Ramos (cell line): ENCODE measurements at regions not wholly inside any gene's neighbourhood (a gene's known extent, or its start where the extent isn't known, plus 50 kb on each side); places are given as distances from the start of the nearest gene placed in this dataset.
"Not testable (repeated sequence)": the region's sequence is repeated elsewhere in the genome, so short reads cannot be mapped to it uniquely, and the experiment has no call there.

Experiments used
- in situ Hi-C: fragments of 300-500 bp; cut with MboI; formaldehyde crosslinking; loops from one replicate; pipeline ENCODE4 v1.14.3; 2022; ENCODE audit warnings: low sequenced_read_pairs; ENCODE audit not compliant: unreplicated experiment

DNA sequence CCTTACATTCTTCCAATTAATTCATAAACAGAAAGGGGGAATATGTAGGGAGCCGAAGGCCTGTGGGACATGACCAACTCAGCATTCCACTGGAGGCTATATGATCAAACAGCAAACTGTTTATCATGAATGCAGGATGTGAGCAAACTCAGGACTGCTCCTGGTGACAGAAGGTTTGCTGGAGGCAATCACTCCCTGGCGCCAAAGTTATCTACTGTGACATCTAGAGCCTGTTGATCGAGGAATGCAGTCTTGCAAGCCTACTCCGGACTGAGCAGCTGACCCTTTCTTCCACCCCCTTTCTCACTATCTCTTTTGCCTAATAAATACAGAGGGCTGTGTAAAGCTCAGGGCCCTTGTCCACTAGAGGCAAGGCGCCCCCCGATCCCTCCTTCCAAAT, 122.0 kb upstream of the ZCCHC13 start:
- in situ Hi-C loops: not testable (repeated sequence)

DNA sequence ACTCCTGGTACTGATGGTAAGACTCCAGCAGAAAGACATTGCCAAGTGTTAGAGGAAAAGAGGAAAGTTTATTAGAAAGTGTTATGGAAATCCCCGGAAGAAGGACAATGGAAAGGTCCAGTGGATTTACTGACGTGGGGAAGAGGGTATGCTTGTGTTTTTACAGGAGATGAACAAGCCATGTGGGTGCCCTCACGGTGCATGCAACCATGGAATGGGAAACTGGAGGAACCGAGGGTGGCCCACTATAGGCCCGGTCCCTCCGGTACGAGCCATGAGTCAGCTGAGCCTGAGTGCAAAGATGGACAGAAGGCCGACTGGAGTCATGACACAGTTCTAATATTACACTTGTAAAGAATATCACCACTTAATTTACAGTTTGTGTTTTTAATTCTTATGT, 123.3 kb upstream of the ZCCHC13 start:
- in situ Hi-C loops: no loop called here

DNA sequence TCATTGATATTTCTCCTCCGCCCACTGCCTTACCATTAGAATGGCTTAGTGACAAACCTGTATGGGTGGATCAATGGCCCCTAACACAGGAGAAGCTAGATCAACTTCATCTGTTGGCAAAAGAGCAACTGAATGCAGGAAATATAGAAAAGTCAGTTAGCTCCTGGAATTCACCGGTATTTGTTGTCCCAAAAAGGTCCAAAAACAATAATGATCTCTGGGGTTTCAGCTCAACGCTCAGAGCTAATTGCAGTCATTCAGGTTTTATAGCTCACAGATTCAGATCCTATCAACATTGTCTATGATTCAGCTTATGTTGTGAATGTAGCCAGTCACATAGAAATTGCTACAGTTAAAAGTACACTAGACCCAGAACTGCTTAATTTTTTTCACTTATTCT, 124.0 kb upstream of the ZCCHC13 start:
- in situ Hi-C loops: no loop called here

DNA sequence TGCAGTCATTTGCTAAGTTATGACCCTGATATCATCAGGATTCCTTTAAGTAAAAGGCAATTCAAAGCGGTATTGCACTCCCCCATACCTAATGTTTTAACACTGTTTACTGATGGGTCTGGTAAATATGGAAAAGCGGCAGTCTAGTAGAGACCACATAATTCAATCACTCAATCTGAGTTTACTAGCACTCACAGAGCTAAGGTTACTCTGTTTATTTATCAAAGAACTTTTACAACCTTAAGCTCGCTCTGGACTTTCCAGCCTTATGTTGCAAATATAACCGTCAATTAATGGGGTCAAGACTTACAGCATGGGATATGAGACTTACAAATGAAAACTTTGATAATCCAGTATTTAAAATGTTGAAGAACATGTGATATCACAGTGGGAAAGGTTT, 124.5 kb upstream of the ZCCHC13 start:
- in situ Hi-C loops: no loop called here

DNA sequence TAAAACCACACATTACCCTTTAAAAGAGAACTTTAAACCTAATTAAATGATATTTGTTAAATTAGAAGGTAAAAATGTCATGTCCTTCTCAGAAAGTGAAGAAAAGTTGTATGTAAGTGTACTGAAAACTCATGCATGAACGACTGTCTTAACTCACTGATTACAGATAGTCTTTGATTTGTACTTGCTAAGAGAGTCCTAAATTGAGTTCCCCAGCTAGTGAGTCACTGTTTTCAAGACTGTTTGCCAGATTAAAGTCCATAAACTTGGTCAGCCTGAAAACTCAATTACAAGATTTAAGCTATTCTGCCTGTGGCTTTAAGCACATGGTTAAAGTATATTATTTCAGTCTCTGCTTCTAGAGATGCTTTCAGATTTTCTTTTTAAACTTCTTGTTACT, 124.9 kb upstream of the ZCCHC13 start:
- in situ Hi-C loops: no loop called here

DNA sequence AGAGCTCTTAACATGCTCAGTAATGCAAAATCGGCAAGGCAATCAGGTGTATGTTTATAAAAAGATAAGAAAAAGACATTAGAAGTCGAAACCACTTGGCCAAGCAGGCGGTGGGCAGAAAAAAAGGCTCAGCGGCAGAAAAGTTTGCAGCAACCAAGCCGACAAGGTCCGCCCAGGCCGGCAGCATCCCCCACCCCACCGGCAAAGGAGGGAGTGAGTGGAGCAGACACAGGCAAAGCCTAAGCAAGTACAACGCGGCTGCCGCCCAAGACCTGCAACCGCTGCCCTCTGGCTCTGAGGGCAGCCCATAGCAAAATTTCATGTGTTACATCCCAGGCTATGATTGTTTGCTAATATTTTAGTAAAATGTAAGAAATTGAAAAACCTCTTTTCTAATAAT, 125.4 kb upstream of the ZCCHC13 start:
- in situ Hi-C loops: no loop called here

DNA sequence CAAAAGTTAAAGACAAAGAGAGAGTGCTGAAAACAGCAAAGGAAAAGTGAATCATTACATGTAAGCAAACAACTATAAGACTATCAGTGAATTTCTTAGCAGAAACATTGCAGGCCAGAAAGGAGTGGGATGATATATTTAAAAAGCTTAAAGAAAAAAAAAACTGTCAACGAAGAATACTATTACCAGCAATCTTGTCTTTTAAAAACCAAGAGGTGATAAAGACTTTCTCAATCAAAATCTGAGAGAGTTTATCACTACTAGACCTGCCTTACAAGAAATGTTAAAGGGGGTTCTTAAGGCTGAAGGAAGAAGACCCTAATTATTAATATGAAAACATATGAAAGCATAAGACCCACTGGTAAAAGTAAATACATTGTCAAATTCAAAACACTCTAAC, 132.5 kb upstream of the ZCCHC13 start:
- in situ Hi-C loops: no loop called here

DNA sequence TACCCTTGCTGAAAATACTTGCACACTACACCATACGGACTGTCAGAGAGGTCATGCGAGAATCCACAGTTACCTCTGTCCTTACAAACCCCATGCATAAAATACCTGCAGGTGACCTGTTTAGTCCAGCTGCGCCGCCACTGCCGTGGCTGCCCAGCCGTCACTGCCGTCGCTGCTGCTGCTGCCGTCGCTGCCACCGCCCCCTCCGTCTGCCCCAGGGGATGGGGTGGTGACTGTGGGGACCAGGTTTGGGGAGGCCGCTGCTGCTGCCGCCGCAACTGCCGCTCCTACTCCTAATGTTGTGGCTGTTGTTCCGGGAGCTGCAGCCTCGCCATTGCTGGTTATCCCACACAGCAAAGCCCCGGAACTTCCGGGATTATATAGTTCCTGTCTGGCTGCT, 141.8 kb upstream of the ZCCHC13 start:
- in situ Hi-C loops: no loop called here

DNA sequence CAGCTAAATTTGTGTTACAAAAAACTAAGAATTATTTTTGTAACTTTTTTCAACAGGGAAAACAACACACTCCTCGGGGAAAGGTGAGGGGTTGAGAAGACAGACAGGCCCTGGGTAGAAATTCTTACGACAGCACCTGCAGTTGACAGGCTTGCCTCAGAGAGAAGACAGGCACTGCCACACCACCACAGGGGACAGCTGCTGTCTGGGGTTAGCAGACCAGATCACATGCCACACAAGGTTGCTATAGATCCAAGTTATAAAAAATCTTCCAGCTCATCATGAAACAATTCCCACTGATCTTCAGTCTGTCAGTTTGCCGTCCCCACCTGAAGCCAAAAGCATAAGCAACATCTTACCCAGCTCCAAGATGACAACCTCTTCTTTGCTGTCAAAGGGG, 143.2 kb upstream of the ZCCHC13 start:
- in situ Hi-C loops: no loop called here

DNA sequence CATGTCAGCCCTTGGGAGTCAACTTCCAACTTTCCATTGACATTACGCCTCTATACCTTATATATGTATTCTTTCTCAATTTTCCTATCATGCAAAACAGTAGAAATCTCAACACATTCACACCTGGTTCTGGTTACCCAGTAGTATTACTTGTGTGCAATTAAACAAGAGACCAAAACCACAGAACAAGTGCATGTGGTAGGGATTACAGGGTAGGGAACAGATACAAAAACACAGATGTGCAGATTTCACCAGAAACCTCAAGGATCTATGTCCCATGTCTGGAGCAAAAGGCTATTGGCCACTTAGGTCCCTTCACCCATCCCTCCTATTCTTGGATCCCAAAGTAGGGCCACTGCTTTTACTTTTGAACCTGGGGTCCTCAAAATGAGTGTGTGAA, 143.6 kb upstream of the ZCCHC13 start:
- in situ Hi-C loops: no loop called here

DNA sequence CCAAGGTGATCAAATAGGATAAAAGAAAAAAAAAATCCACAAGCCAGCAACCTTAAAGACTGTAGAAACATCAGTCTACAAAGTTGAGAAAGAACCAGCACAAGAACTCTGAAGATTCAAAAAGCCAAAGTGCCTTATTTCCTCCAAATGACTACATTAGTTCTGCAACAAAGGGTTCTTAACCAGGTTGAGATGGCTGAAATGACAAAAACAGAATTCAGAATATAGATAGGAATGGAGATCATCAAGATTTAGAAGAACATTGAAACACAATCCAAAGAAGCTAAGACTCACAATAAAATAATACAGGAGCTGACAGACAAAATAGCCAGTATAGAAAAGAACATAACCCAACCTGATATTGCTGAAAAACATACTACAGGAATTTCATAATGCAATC, 156.5 kb upstream of the ZCCHC13 start:
- in situ Hi-C loops: loop anchor here (25.0 kb wide), 1 partner anchor 190 kb away; no protein-coding TSS in a partner anchor

DNA sequence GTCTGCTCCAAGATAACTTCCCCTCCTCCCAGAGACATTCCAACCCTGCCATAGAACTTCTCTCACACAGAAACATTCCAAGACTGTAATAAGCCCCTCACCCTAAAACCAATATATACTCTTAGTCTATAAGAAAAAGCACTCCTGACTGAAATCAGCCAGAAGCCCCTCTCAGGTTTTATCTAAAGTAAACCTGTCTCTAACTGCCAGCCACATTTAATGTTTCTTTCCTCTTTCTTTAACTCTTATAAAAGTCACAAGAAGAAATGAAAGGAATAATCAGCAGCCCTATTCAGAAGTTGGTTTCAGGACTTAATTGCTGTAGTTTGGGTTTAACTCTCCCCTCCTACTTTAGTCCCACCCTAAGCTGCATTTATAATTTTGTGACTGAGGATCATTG, 165.0 kb upstream of the ZCCHC13 start:
- in situ Hi-C loops: loop anchor here (10.0 to 25.0 kb wide), 2 partner anchors 198 to 284 kb away; partner anchors contain the start of gene XIST

DNA sequence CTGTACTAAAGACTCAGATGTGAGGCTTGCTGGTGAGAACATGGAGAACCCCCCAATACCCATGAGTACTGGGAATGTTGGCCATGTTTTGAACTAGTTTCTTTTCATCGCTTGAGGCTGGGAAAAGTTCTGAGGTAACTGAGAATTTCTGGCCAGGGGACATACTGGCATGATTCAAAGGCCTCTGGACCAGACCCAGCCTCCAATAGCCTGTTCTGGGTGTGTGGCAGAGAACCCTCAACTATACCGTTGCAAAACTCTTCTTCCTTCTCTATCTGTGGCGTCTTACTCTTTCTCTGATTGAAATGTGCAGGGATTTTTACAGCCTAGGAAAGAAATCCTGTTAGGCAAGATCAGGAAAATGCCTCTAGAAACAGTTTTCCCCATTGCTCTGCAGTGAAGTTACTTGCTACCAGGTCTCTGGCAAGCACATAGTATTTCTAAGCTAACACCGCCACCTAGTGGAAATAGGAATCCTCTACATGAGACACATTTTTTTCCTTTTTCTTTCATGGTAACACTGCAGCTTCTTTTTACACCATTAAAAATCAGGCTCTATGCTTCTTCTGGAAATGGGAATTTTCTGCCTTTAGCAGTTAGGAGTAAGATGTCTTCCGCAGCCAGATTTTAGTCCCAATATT, 170.7 kb upstream of the ZCCHC13 start:
- in situ Hi-C loops: loop anchor here (10.0 to 25.0 kb wide), 2 partner anchors 204 to 278 kb away; partner anchors contain the start of gene XIST

DNA sequence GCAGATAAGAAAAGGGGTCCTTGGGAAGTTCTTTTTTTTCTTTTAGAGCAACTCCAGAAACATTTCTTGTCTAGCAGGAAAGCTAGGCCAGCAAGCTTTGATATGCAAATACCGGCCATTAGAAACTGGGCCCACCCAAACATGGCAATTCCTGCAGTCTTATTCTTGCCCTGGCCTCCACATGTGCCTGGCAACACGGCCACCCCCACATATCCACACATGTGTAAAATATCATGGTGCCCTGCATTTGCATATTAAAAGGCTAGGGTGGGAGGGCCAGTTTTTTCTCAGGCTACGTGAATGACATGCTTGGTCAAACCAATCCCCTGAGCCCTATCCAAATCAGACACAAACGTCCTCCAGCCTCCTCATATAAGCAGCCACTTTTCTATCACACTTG, 171.7 kb upstream of the ZCCHC13 start:
- in situ Hi-C loops: loop anchor here (10.0 to 25.0 kb wide), 2 partner anchors 205 to 277 kb away; partner anchors contain the start of gene XIST

DNA sequence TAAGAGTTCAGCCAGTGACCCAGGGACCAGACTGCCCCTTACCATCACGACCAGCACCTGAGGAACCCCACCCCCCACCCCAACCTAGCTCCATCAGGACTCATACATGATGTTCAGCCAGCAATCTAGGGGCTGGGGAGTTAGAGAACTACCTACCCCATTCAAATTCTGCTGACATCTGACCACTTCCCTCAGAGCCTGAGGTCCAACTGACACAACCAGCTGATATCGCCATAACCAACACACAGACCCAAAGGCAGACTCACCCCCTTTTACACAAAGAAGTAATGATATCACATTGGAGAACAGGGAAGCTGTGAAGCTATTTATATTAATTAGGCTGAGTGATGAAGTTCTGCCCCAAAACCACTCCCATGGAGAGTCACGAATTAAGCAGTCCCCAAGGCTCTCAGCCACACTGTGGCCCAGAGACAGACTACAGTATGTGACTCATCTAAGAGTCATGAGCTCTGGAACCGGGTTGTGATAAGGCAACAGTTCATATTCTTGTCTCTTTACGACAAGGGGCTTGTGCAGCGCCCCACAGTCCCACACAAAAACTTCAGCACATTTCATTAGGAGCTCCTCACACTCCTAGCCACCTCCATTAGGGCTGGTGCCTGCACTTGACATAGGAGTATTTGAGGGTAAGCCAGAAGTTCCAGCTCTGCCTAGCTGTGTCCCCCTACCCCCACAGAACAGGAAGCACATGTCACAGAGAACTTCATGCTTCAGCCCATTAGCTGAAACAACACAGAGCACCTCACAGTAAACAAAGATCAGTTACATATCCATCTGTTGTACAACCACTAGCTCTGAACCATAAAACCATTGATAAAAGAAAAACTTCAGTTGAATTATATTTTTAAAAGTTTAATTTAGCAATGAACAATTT, 184.7 kb upstream of the ZCCHC13 start:
- in situ Hi-C loops: no loop called here

DNA sequence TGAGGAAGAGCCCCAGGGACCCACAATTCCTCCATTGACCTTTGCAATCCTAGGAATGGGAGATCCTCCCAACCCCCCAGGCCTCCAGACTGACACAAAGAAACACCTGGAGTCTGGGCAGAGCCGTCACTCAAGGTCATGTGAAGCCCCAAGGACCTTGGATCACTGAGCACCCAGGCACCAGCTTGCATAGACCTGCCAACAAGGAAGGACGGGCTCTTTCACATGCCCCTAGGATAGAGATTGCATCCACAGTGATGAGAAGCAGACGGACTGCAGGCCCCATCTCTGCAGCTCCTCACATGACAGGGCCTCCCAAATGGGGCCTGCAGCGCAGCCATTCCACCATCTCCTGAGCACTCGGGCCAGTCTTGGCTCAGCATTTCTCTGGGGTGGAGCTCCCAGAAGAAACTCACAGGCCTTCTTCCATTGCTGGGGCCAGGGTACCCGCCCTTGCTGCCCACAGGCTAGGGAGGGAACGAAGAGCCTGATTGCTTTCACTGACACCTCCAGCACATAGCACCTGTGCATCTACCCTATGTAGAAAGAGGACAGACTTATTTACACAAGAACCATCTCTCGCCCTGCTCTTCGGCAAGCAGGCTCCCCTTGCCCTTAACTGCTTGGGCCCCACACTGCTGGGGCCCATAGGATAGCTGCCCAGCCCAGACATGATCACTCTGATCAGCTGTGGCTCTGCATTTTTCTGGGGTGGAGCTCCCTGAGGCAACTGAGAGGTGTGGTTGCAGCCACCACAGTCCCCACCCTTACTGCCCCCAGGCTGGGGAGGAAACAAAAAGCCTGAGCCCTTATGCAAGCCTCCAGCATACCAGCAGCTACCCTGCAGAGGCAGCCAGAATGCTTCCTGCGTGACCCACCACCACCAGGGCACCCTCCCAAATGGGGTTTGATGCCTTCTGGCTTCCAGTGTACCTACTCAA, 185.7 kb upstream of the ZCCHC13 start:
- in situ Hi-C loops: no loop called here

DNA sequence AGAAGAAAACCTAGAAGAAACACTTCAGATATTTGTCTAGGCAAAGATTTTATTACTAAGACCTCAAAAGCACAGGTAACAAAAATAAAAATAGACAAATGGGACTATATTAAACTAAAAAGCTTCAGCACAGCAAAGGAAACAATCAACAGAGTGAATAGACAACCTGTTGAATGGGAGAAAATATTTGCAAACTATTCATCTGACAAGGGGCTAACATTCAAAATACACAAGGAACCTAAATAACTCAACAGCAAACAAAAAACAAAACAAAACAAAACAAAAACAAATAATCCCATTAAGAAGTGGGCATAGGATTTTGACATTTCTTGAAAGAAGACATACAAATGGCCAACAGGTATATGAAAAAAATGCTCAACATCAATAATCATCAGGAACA, 192.7 kb upstream of the ZCCHC13 start:
- in situ Hi-C loops: no loop called here

DNA sequence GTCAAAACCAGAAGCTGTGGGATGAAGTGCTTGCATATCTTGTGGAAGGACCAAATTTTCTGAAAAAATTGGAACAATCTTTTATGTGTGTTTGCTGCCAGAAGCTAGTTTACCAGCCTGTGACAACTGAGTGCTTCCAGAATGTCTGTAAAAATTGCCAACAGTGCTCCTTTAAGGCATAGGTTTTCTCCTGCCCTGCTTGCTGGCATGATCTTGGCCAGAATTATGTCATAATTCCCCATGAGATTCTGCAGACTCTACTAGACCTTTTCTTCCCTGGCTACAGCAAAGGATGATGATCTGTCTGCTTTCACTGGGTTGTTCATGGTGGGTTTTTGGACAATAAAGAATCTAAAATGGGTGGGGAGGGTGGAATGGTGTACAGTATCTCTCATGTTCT, 196.3 kb upstream of the ZCCHC13 start:
- in situ Hi-C loops: no loop called here

DNA sequence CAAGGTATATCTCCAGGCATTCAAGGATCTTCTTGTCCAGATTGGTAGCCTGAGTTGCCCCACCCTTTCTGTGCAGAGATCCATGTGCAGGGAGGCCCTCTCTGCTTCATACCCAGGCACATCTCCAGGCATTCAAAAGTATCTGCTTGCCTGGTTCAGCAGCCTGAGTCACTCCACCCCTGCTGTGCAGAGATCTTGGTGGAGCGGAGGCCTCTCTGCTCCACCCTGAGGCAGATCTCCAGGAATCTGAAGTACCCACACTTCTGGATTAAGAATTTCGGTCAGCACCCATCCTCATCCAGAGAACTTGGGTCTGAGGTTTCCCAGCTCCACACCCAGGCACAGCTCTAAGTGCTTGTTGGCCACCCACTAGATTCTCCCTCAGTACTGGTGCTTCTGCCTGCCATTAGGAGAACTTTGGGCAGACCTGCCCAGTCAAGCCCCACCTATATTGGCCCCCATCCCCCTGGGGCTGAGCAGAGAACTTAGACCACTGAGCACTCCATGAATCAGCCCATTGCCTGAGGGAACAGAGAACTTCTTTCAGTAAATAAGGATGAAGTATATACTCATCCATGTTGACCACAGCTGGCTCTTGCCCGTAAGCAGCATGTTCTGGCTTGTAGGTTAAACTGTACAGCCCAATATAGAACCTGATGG, 199.5 kb upstream of the ZCCHC13 start:
- in situ Hi-C loops: no loop called here

DNA sequence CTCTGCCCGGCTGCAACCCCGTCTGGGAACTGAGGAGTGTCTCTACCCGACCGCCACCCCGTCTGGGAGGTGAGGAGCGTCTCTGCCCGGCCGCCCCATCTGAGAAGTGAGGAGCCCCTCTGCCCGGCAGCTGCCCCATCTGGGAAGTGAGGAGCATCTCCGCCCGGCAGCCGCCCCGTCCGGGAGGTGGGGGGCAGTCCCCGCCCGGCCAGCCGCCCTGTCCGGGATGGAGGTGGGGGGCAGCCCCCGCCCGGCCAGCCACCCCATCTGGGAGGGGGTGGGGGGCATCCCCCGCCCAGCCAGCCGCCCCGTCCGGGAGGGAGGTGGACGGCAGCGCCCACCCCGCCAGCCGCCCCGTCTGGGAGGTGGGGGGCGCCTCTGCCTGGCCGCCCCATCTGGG, 205.6 kb upstream of the ZCCHC13 start:
- in situ Hi-C loops: not testable (repeated sequence)
